NCI-H1694 (cell line): ENCODE measurements at regions not wholly inside any gene's neighbourhood (a gene's known extent, or its start where the extent isn't known, plus 50 kb on each side); places are given as distances from the start of the nearest gene placed in this dataset.
A peak's percentile ranks its signal among the peaks of the same experiment; 100 is the strongest.

Experiments
- DNase-seq: peaks from one replicate; lab custom pipeline; 2025; lab: John Stamatoyannopoulos, UW

DNA sequence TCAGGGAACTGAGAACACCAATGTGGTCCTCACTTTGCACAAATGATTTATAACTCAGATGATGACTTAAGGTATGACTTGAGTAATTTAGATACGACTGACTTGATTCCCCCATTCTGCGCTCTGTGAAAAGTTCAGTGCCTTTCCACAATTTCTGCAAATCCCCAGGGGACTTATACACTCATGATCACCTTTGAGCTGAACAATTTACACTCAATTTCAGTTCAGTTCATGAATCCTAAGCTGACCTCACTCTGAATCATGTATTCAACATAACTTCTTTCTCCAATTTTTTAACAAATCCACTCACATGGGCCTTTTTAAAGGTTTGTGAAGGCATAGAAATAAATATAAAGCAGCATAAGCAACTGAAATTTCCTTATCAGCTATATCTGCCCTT, 274.2 kb downstream of the FAM76B start:
- no peak for DNase-seq

DNA sequence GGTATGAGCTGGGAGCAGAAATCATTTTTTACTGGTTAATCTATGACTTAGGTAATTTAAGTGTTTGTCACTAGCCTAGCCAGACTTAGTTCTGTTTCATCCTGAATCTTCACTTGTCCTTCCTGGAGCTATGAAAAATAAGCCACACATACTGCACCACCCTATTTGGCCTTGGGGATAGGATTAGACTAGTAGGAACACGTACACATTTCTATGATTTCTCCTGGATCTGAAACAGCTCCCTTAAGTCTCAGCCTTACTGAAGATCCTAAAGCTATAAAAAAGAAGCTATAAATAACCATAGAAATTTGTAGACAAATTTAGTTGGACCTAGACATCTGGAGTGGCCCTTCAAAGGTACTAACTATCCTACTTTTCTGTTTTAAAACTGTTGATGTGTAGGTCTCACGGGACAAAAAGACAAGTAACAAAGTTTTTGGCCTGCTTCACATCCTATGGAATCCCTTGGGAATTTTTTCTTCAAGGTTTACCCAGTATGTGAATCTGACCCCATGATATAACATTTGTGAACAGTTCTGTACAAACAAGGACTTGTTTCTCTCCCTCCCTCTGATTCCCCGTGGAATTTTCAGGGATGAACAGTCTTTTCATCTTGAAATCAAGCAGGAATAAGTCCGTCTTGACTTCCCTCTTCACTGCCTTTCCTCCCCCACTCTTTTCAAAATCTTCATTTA, 275.0 kb downstream of the FAM76B start:
- no peak for DNase-seq

GRCh38 chr11:95512682-95513081, 276.9 kb downstream of the FAM76B start:
- DNase-seq, result no peak

DNA sequence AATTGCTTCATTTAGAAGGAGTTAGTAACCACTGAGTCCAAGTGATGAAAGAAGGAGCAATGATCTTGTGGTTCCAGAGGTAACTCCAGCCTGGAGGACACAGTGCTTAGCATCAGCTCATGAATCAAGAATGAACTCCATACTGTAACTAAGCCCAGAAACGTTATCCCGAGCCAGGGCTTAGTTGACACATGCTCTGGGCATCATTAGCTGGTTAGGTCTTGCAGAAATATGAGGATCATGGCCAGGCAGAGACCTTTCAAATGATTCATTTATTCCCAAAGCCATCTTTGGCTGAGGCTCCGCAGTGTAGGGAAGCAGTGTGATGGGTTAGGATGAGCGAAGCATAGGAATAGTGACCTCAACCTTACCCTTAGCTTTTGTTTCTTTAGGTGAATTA, 277.4 kb downstream of the FAM76B start:
- DNase-seq, result no peak

DNA sequence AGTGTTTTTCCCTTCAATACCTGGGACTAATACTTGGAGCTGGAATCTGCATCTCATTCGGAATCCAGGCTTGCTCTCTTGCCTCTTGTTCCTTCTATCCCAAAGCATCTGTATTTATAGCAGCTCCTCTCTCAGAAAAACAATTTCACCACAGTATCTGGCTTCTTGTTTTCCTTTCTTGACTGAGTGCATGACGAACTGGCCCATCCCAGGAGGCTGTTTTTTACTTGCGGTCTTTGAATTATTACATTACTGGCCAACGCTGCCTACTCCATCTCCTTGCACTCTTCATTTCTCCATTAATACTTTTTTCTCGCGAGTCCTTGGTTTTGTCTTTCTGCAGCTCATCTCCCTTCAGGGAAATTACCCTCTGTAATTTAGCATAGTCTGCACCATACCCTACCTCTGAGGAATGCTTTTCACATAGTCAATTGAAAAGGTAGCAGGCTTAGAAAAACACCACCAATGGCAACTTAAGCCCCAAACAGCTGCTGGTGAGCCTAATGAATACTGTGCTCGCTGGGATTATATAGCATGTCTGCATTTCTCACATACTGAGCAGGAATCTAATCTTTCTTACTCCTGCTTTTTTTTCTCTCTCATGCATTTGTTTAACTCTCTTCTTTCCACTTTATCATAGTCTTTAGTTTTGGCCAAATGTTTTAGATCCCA, 277.4 kb upstream of the SESN3 start:
- DNase-seq, result no peak

DNA sequence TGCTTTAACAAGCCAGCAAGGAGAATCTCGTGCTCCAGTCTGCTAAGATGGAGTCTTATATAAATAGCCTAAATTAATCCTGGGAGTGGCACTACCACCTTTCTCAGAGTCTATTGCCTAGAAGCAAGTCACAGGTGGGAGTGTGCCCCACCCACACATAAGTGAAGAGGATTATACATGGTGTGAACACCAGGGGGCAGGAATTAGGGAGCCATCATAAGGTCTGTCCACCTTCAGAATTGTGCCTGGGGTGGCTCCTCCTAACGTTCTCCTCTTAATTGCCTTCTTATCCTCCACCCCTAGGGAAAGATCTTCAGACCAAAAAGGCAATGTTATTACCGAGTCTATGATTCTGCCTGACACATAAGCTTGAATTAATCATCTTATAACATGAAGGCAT, 276.8 kb upstream of the SESN3 start:
- no peak for DNase-seq

DNA sequence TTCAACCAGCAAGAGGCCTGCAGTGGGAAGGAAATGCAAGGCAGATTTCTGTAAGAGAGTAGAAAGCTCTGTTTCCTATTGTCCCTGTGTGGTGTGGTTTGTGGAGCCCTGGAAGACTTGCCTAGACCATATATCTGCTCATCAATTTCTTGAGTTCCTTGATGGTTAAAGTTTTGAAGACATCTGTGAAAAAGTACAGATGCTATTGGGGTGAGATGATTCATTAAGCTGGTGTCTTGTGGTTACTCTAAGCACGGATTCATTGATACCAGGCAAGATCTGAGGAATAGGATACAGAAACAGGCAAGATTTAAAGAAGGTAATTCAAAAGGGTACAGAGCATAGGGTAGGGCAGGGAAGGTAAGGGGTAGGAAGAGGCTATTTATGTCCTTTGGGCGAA, 275.8 kb upstream of the SESN3 start:
- DNase-seq, result no peak

DNA sequence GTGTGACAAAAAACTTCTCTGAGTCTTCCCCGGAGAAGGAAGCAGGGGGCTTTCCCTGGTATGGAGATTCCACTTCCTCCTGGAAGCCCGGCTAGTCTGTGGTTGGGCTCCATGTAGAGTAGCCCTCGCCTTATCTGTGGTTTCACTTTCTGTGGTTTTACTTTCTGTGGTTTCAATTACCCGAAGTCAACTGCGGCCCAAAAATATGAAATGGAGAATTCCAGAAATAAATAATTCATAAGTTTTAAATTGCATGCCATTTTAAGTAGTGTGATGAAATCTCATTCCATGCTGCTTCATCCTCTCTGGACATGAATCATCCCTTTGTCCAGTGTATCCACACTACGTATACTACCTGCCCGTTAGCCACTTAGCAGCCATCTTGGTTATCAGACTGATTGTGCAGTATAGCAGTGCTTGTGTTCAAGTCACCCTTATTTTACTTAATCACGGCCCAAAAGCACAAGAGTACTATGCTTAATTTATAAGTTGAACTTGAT, 275.0 kb upstream of the SESN3 start:
- DNase-seq, result no peak

DNA sequence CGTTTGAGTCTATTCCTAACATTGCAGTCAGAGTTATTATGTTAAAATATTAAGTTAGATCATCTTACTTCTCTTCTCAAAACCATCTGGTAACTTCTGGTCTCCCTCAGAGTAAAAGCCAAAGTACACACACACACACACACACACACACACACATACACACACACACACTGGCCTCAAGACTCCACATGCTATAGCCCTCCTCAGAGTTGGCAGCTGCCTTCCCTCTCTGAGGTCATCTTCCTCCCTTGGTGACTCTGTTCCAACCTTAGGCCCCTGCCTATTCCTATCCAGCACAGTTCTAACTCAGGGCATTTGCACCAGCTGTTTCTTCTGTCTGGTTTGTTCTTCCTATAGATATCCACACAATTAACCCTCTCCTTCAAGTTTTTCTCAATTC, 272.0 kb upstream of the SESN3 start:
- no peak for DNase-seq

- no peak for DNase-seq
Measured at GRCh38 chr11:95502522-95502921, 271.5 kb upstream of the SESN3 start.

GRCh38 chr11:95501761-95502266, 270.8 kb upstream of the SESN3 start:
- no peak for DNase-seq

DNA sequence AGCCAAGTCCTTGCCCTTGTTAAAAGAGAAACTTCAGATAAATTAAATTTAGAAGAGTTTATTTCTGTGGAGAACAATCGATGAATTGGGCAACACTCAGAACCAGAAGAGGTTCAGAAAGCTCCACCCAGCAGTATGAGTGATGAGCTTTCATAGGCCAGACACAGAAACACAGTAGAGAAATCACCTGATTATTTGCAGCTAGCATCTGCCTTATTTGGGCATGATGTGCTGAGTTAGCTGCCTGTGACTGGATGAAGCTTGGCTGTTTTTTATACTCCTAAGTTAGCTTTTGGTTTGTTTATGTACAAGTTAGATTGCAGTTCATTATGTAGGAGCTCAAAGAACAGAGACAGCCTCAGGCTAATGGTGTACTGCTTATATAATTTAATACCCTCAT, 269.5 kb upstream of the SESN3 start:
- no peak for DNase-seq

- no peak for DNase-seq
Measured at GRCh38 chr11:95499516-95500135, 268.6 kb upstream of the SESN3 start.

- no peak for DNase-seq
Measured at GRCh38 chr11:95498722-95499425, 267.9 kb upstream of the SESN3 start.

DNA sequence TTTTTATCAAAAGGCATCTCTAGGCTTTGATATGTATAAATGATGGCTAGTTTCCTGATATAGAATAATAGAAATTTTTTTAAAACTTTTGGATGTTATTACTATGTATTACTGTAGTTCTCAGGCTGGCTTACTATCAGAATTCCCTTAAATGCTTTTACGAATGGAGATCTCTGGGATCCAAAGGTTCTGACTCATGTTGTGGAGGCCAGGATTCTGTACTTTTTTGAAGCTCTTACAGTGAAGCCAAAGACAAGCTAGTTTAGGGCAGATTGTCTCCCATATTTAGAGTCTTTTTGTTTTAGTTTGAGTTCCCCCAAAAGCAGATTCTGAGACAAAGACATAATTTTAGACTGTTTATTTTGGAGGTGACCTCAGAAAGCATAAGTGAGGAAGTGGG, 265.9 kb upstream of the SESN3 start:
- no peak for DNase-seq

DNA sequence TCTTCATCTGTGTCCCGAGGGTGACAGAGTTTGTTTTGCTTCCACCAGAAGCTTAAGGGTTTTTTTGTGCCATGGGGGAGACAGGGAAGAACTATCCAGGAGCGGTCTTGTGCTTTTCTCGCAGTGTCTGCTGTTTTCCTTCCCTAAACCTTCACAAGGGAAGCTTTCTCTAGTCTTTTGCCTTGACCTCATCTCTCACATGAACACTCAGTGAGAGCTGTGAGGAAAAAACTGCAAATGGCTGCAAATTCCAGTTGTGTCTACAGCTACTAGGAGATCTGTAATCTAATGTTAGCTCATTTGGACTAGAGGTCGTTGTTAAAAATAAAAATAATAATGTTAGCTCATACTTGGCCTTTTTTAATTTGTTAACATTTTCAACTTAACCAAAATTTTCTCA, 264.7 kb upstream of the SESN3 start:
- no peak for DNase-seq

GRCh38 chr11:95494856-95495255, 263.9 kb upstream of the SESN3 start:
- DNase-seq, result no peak

- DNase-seq, result no peak
Measured at GRCh38 chr11:95494167-95494566, 263.2 kb upstream of the SESN3 start.

DNA sequence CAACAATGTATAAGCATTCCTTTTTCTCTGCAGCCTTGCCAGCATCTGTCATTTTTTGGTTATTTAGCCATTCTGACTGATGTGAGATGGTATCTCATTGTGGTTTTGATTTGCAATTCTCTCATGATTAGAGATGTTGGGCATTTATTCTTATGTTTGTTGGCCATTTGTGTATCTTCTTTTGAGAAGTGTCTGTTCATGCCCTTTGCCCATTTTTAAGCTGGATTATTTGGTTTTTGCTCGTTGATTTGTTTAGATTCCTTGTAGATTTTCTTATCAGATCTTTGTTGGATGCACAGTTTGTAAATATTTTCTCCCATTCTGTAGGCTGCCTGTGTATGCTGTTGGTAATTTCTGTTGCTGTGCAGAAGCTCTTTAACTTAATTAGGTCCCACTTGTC, 259.6 kb upstream of the SESN3 start:
- no peak for DNase-seq

GRCh38 chr11:95487938-95488337, 256.9 kb upstream of the SESN3 start:
- DNase-seq, result no peak

DNA sequence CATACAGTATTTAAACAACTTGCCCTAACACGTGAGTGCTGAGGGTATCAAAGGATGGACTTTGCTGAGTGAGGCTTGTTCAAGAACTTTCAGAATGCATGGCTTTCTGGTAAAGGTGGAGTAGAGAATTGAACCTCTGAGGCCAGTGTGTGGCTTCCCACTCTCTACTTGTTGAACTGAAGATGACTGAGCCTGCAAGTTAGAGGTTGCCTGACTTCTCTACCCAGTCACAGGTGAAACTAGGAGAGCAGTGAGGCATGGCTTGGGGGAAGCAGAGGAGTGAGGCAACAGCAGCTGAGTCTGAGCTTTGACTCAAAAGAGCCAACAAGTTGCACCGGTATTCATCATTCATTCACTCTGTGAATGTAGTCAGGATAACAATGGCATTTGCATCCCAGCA, 256.4 kb upstream of the SESN3 start:
- no peak for DNase-seq

- DNase-seq, result no peak
Measured at GRCh38 chr11:95486979-95487378, 256.0 kb upstream of the SESN3 start.

DNA sequence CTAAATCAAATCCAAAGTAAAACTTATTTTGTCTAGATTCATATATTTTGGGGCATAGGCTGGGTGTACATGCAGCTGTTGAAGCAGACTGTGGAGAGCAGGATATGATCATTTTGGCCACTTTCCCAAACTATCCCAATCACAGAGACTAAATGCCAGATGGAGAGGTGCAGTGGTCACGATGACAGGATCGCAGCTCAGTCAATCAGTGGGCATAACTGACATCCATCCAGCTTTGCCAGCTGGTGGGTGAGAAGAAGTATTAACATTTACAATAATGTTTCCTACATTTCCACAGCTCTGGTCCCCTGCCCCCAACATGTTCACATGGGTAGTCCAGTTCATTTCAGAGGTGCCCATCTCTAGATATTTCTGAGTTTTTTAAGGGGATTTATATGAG, 255.5 kb upstream of the SESN3 start:
- peak; percentile 3 for DNase-seq
